Naive thymus-derived CD4-positive, alpha-beta T cell (primary cell): ENCODE measurements at regions not wholly inside any gene's neighbourhood (a gene's known extent, or its start where the extent isn't known, plus 50 kb on each side); places are given as distances from the start of the nearest gene placed in this dataset.

Experiments used
- ATAC-seq: fragments of 150-1000 bp; cut with Tn5 transposase; 2 replicates; pipeline ENCODE4 v1.10.0; 2021; ENCODE audit warnings: mild to moderate bottlenecking, moderate library complexity
- CTCF ChIA-PET: fragments of 350-600 bp; sonication (Branson Sonifier 250); formaldehyde crosslinking; loops from one replicate; lab custom pipeline; 2021; ENCODE audit warnings: antibody characterized with exemption; lab: Charles Lee
- POLR2A ChIA-PET: fragments of 350-600 bp; sonication (Branson Sonifier 250); formaldehyde crosslinking; loops from one replicate; lab custom pipeline; 2021; ENCODE audit warnings: antibody characterized with exemption, inconsistent platforms; lab: Charles Lee
- DNase-seq, 9 donors: peaks; one replicate each; pipeline versions ENCODE4 v3.0.0 to v3.0.0-alpha.2; 2020 to 2022; ENCODE audit warnings: mixed read lengths in 1 of 9
- H3K27ac ChIP-seq: one replicate; pipeline ENCODE4 v1.7.0; 2013; ENCODE audit warnings: mild to moderate bottlenecking, low read depth, low read length, moderate library complexity
- H3K27me3 ChIP-seq, 2 donors: one replicate each; pipeline ENCODE4 v1.7.0; 2013; ENCODE audit warnings: low read length in 2 of 2, mild to moderate bottlenecking in 2 of 2, moderate library complexity in 2 of 2; ENCODE audit not compliant: control insufficient read depth in 2 of 2, insufficient read depth in 2 of 2
- H3K36me3 ChIP-seq, 3 experiments: 1 replicate in 2 of 3; 2 replicates in 1 of 3; pipeline ENCODE4 v1.7.0; 2013; ENCODE audit warnings: low read length in 3 of 3, mild to moderate bottlenecking in 3 of 3, moderate library complexity in 1 of 3; ENCODE audit not compliant: insufficient read depth in 3 of 3, control insufficient read depth in 2 of 3
- H3K4me1 ChIP-seq, 2 donors: one replicate each; pipeline ENCODE4 v1.7.0; 2013; ENCODE audit warnings: low read length in 2 of 2, mild to moderate bottlenecking in 2 of 2, moderate library complexity in 1 of 2; ENCODE audit not compliant: control insufficient read depth in 2 of 2, insufficient read depth in 2 of 2
- H3K4me3 ChIP-seq: 2 replicates; pipeline ENCODE4 v1.7.0; 2013; ENCODE audit warnings: mild to moderate bottlenecking, low read length
- H3K9me3 ChIP-seq, 3 experiments: 1 replicate in 2 of 3; 2 replicates in 1 of 3; pipeline ENCODE4 v1.7.0; 2013; ENCODE audit warnings: low read length in 3 of 3; ENCODE audit not compliant: control insufficient read depth in 2 of 3
- H3K27ac Mint-ChIP-seq, 9 donors: one replicate each; pipeline ENCODE4 v1.8.0; 2020 to 2022; ENCODE audit warnings: mixed read lengths in 9 of 9, mild to moderate bottlenecking in 8 of 9, moderate library complexity in 5 of 9, inconsistent platforms in 2 of 9
- H3K27me3 Mint-ChIP-seq, 5 donors: one replicate each; pipeline ENCODE4 v1.8.0; 2021 to 2022; ENCODE audit warnings: mixed read lengths in 5 of 5, mild to moderate bottlenecking in 1 of 5
- H3K36me3 Mint-ChIP-seq, 5 donors: one replicate each; pipeline ENCODE4 v1.8.0; 2020 to 2022; ENCODE audit warnings: mixed read lengths in 5 of 5, mild to moderate bottlenecking in 3 of 5, inconsistent platforms in 1 of 5
- H3K4me1 Mint-ChIP-seq, 7 donors: one replicate each; pipeline ENCODE4 v1.8.0; 2020 to 2022; ENCODE audit warnings: mixed read lengths in 7 of 7, mild to moderate bottlenecking in 3 of 7, inconsistent platforms in 1 of 7
- H3K4me3 Mint-ChIP-seq, 10 donors: one replicate each; pipeline ENCODE4 v1.8.0; 2020 to 2022; ENCODE audit warnings: mild to moderate bottlenecking in 10 of 10, mixed read lengths in 10 of 10, moderate library complexity in 6 of 10, inconsistent platforms in 2 of 10
- H3K9me3 Mint-ChIP-seq, 11 donors: one replicate each; pipeline ENCODE4 v1.8.0; 2020 to 2022; ENCODE audit warnings: mixed read lengths in 11 of 11, mild to moderate bottlenecking in 4 of 11, inconsistent platforms in 1 of 11, moderate library complexity in 1 of 11
- intact Hi-C, 2 donors: fragments of 100-400 bp; cut with micrococcal nuclease; formaldehyde crosslinking; loops; one replicate each; pipeline ENCODE4 v1.15.1; 2023

DNA sequence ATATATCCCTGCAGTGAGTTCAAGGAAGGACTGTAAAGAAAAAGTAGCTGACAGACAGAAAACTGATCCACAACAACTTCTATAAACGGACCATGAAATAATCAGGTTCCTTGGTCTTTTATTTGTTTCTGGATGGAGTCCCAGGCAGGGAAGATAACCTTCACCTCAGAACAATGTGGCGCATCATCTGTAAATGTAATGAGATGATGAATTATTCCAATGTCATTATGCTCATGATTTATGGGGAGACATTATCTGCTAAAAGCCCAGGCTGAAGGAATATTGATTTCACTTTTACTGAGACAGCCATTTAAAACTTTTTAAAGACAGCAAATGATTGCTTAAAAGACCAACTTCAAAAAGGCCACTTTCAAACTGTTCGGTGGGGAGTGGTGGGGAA lies 354.9 kb upstream of the ADAMTS9 start:
- H3K4me1 ChIP-seq = no peaks in the 10 kb centered on the region
- Mint-ChIP-seq H3K9me3 (peaks cover 0 to 27% (median 8%) of the 10 kb centered on the region in 11 donors), H3K27me3 (no peaks in the 10 kb centered on the region), H3K4me3 (no peak overlapping the region), H3K27ac (no peak overlapping the region), H3K4me1 (no peaks in the 10 kb centered on the region), H3K36me3 (no peaks in the 10 kb centered on the region)
- H3K36me3 ChIP-seq = no peaks in the 10 kb centered on the region
- ATAC-seq (no peak), DNase-seq (no peak)
- H3K4me3 ChIP-seq = no peak overlapping the region
- no peak overlapping the region for H3K27ac ChIP-seq
- H3K9me3 ChIP-seq = no peaks in the 10 kb centered on the region
- no peaks in the 10 kb centered on the region for H3K27me3 ChIP-seq
- ChIA-PET POLR2A (no interaction called here), CTCF (no interaction called here)
- intact Hi-C loops = no loop called here

DNA sequence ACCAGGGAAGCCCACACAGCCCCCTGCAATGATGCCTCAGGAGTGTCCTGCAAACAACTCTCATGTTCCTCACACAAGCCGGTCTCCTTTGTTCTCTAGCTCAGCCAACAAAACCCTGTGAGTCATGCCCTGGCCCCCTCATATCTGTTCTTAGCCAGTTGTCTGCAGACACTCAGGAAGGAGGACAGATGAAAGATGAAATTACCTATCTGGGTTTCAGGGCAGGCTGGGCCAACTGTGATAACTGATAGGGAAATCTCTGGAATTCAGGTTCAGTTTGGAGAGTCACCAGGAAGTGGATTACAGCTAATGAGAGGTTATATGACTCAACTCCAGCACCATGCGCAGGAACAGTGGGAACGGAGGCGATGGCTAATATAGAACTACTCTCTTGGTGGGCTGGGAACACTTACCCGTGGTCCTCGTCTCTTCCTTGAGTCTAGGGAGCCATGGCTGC lies 352.0 kb upstream of the ADAMTS9 start:
- Histone ChIP-seq H3K9me3 (no peaks in the 10 kb centered on the region), H3K27ac (no peak overlapping the region), H3K36me3 (no peaks in the 10 kb centered on the region), H3K4me3 (no peak overlapping the region), H3K27me3 (no peaks in the 10 kb centered on the region), H3K4me1 (no peaks in the 10 kb centered on the region)
- H3K9me3 Mint-ChIP-seq = peaks cover 0 to 18% (median 4%) of the 10 kb centered on the region in 11 donors
- ATAC-seq (no peak), DNase-seq (no peak)
- no peak overlapping the region for H3K4me3 Mint-ChIP-seq
- H3K27me3 Mint-ChIP-seq = no peaks in the 10 kb centered on the region
- POLR2A ChIA-PET = no interaction called here
- intact Hi-C loops = no loop called here
- no peaks in the 10 kb centered on the region for H3K36me3 Mint-ChIP-seq
- H3K27ac Mint-ChIP-seq = no peak overlapping the region
- CTCF ChIA-PET = no interaction called here
- no peaks in the 10 kb centered on the region for H3K4me1 Mint-ChIP-seq

DNA sequence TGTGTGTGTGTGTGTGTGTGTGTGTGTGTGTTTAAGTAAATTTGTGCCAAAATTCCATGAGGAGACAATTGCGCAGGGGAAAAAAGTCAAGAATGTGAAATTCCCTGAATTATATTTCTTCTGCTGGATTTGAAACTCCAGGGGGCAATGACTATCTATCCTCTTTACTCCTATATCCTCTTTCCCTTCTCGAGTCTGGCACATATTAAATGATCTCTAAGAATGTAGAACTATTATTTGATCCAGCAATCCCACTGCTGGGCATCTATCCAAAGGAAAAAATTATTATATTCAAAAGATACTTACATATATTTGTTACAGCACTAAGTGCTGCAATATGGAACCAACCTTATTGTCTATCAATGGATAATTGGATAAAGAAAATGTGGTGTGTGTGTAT lies 350.1 kb upstream of the ADAMTS9 start:
- Histone ChIP-seq H3K27me3 (no peaks in the 10 kb centered on the region), H3K4me1 (no peaks in the 10 kb centered on the region), H3K36me3 (no peaks in the 10 kb centered on the region), H3K4me3 (no peak overlapping the region), H3K27ac (no peak overlapping the region), H3K9me3 (no peaks in the 10 kb centered on the region)
- ChIA-PET CTCF (no interaction called here), POLR2A (no interaction called here)
- intact Hi-C loops = no loop called here
- H3K27ac Mint-ChIP-seq = no peak overlapping the region
- no peaks in the 10 kb centered on the region for H3K36me3 Mint-ChIP-seq
- H3K4me3 Mint-ChIP-seq = no peak overlapping the region
- ATAC-seq = no peak
- peaks cover 0 to 14% (median 4%) of the 10 kb centered on the region in 11 donors for H3K9me3 Mint-ChIP-seq
- no peaks in the 10 kb centered on the region for H3K27me3 Mint-ChIP-seq
- no peaks in the 10 kb centered on the region for H3K4me1 Mint-ChIP-seq
- DNase-seq = no peak

GRCh38 chr3:65035246-65035645 lies 347.4 kb upstream of the ADAMTS9 start:
- no peak overlapping the region for H3K4me3 Mint-ChIP-seq
- intact Hi-C loops = no loop called here
- Histone ChIP-seq H3K9me3 (no peaks in the 10 kb centered on the region), H3K27ac (no peak overlapping the region), H3K4me1 (no peaks in the 10 kb centered on the region), H3K36me3 (no peaks in the 10 kb centered on the region), H3K27me3 (no peaks in the 10 kb centered on the region), H3K4me3 (no peak overlapping the region)
- DNase-seq = no peak
- peaks cover 0 to 19% (median 9%) of the 10 kb centered on the region in 11 donors for H3K9me3 Mint-ChIP-seq
- H3K27ac Mint-ChIP-seq = no peak overlapping the region
- H3K36me3 Mint-ChIP-seq = no peaks in the 10 kb centered on the region
- ChIA-PET POLR2A (no interaction called here), CTCF (no interaction called here)
- no peaks in the 10 kb centered on the region for H3K4me1 Mint-ChIP-seq
- no peak for ATAC-seq
- no peaks in the 10 kb centered on the region for H3K27me3 Mint-ChIP-seq

DNA sequence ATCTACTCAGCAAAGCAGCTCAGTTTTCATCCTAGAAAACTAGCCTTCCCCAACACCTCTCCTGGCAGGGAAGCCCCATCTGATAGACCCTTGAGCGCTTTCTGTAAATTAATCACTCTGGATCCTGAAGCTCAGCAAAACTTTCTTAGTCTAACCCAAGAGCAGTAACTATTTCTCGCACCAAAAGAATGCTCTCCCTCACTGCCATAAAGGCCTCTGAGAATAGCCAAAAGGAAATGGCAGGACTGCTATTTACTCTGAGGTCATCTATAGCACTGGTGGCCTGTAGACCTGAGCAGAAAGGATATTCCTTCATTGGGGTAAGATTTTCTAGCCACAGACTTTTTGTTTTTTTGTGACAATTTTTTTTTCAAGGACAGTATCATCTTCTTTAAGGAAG lies 345.8 kb upstream of the ADAMTS9 start:
- Mint-ChIP-seq H3K27ac (no peak overlapping the region), H3K27me3 (no peaks in the 10 kb centered on the region), H3K4me3 (no peak overlapping the region), H3K9me3 (peaks cover 0 to 26% (median 9%) of the 10 kb centered on the region in 11 donors), H3K36me3 (no peaks in the 10 kb centered on the region), H3K4me1 (no peaks in the 10 kb centered on the region)
- intact Hi-C loops = no loop called here
- no peak for DNase-seq
- no peak overlapping the region for H3K4me3 ChIP-seq
- H3K4me1 ChIP-seq = no peaks in the 10 kb centered on the region
- H3K36me3 ChIP-seq = no peaks in the 10 kb centered on the region
- H3K27me3 ChIP-seq = no peaks in the 10 kb centered on the region
- ChIA-PET POLR2A (no interaction called here), CTCF (no interaction called here)
- ATAC-seq = no peak
- no peaks in the 10 kb centered on the region for H3K9me3 ChIP-seq
- H3K27ac ChIP-seq = no peak overlapping the region

- H3K9me3 Mint-ChIP-seq = peaks cover 0 to 18% (median 10%) of the 10 kb centered on the region in 11 donors
- POLR2A ChIA-PET = no interaction called here
- H3K4me3 Mint-ChIP-seq = no peak overlapping the region
- Histone ChIP-seq H3K4me1 (no peaks in the 10 kb centered on the region), H3K36me3 (no peaks in the 10 kb centered on the region), H3K9me3 (no peaks in the 10 kb centered on the region), H3K4me3 (no peak overlapping the region), H3K27me3 (no peaks in the 10 kb centered on the region), H3K27ac (no peak overlapping the region)
- ATAC-seq (no peak), DNase-seq (no peak)
- no peaks in the 10 kb centered on the region for H3K27me3 Mint-ChIP-seq
- CTCF ChIA-PET = no interaction called here
- no peaks in the 10 kb centered on the region for H3K4me1 Mint-ChIP-seq
- intact Hi-C loops = no loop called here
- H3K27ac Mint-ChIP-seq = no peak overlapping the region
- no peaks in the 10 kb centered on the region for H3K36me3 Mint-ChIP-seq
Measured at GRCh38 chr3:65030847-65031463, 343.2 kb upstream of the ADAMTS9 start.

DNA sequence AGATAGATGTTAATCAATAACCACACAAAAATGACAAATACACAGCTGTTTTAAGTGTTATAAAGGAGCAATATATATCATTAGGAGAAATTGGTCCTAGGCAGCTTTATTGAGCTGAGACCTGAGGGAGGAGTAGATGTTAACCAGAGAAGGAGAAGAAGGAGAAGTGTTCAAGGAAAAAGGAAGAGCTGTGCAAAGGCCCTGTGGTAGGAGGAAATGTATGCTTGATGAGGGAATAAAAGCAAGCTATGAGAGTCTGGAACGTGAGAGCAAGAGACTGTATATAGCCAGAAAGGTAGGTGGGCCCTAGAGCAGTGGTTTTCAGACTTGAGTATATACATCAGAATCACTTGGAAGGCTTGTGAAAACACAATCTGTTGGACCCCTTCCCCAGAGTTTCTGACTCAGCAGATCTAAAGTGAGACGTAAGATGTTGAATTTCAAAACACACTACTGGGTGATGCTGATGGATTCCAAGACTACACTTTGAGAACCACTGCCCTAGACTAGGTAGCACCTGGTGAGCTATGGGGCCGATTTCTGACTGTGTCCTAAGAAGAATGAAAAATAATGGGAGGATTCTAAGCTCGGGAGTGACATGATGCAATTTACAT lies 342.3 kb upstream of the ADAMTS9 start:
- Histone ChIP-seq H3K36me3 (no peaks in the 10 kb centered on the region), H3K27ac (no peak overlapping the region), H3K4me1 (no peaks in the 10 kb centered on the region), H3K27me3 (no peaks in the 10 kb centered on the region), H3K4me3 (no peak overlapping the region), H3K9me3 (no peaks in the 10 kb centered on the region)
- ATAC-seq (no peak), DNase-seq (no peak)
- Mint-ChIP-seq H3K27ac (no peak overlapping the region), H3K9me3 (peaks cover 0 to 22% (median 9%) of the 10 kb centered on the region in 11 donors), H3K36me3 (no peaks in the 10 kb centered on the region), H3K4me1 (no peaks in the 10 kb centered on the region), H3K27me3 (no peaks in the 10 kb centered on the region), H3K4me3 (no peak overlapping the region)
- POLR2A ChIA-PET = no interaction called here
- intact Hi-C loops = no loop called here
- CTCF ChIA-PET = no interaction called here
